ENCODE measurements at regions not wholly inside any gene's neighbourhood (a gene's known extent, or its start where the extent isn't known, plus 50 kb on each side); places are given as distances from the start of the nearest gene placed in this dataset.

DNA sequence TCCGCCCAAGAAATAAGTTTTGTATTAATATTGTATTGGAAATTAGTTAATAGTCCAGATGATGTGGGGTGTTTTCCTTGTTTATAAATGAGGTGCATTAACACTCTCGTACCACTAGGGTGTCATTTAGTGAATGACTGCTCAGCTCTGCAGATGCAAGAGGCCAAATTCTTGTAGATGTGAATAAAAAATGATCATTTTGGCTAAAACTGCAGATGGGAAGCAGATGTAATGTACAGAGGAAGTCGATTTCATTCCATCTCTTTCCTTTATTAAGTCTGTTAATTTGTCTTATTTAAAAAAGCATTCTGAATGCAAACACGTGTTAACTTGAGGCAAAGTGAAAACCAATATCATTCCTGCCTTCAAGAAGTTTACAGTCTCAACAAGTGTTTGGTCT is 108.1 kb downstream of the DHX15 start:
- TF ChIP-seq, protein P1, sequence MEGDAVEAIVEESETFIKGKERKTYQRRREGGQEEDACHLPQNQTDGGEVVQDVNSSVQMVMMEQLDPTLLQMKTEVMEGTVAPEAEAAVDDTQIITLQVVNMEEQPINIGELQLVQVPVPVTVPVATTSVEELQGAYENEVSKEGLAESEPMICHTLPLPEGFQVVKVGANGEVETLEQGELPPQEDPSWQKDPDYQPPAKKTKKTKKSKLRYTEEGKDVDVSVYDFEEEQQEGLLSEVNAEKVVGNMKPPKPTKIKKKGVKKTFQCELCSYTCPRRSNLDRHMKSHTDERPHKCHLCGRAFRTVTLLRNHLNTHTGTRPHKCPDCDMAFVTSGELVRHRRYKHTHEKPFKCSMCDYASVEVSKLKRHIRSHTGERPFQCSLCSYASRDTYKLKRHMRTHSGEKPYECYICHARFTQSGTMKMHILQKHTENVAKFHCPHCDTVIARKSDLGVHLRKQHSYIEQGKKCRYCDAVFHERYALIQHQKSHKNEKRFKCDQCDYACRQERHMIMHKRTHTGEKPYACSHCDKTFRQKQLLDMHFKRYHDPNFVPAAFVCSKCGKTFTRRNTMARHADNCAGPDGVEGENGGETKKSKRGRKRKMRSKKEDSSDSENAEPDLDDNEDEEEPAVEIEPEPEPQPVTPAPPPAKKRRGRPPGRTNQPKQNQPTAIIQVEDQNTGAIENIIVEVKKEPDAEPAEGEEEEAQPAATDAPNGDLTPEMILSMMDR (IDR thresholded peaks at IDR 0.05): peak in 1 of 2 donors; percentile 52
- TF ChIP-seq POLR2AphosphoS5 (IDR thresholded peaks at IDR 0.05): no peak
- no peak for TF ChIP-seq POLR2A (IDR thresholded peaks at IDR 0.05)

All from suprapubic skin (tissue), 4 donors.